Lower leg skin (tissue), 3 donors: ENCODE measurements at regions not wholly inside any gene's neighbourhood (a gene's known extent, or its start where the extent isn't known, plus 50 kb on each side); places are given as distances from the start of the nearest gene placed in this dataset.

Experiments used
- CTCF ChIP-seq, 3 donors: fragments of 450-650 bp; IDR thresholded peaks; one replicate each; pipeline ENCODE4 v1.5.1; 2016; ENCODE audit warnings: antibody characterized with exemption in 3 of 3, mild to moderate bottlenecking in 3 of 3, moderate library complexity in 2 of 3
- POLR2A ChIP-seq, 2 donors: fragments of 450-650 bp; IDR thresholded peaks; one replicate each; pipeline ENCODE4 v1.6.1; 2016 to 2017; ENCODE audit warnings: antibody characterized with exemption in 2 of 2, mild to moderate bottlenecking in 1 of 2, moderate library complexity in 1 of 2

GRCh38 chr2:216974321-216975302 is 114.7 kb upstream of the TNP1 start:
- TF ChIP-seq CTCF (IDR thresholded peaks at IDR 0.05) (no peak), POLR2A (IDR thresholded peaks at IDR 0.05) (no peak)
